Testis (tissue), 2 donors: ENCODE measurements at regions not wholly inside any gene's neighbourhood (a gene's known extent, or its start where the extent isn't known, plus 50 kb on each side); places are given as distances from the start of the nearest gene placed in this dataset.

ENCODE experiments used
- CTCF ChIP-seq, 3 experiments: fragments of 450-650 bp in 2 of 3; fragments of 200-600 bp in 1 of 3; sonication (generic) in 1 of 3; IDR thresholded peaks; one replicate each; pipeline ENCODE4 v1.5.1; 2016 to 2019; ENCODE audit warnings: antibody characterized with exemption in 3 of 3, mild to moderate bottlenecking in 2 of 3, moderate library complexity in 1 of 3
- POLR2A ChIP-seq: fragments of 450-650 bp; IDR thresholded peaks from one replicate; pipeline ENCODE4 v1.6.1; 2017; ENCODE audit warnings: antibody characterized with exemption, mild to moderate bottlenecking, moderate library complexity

DNA sequence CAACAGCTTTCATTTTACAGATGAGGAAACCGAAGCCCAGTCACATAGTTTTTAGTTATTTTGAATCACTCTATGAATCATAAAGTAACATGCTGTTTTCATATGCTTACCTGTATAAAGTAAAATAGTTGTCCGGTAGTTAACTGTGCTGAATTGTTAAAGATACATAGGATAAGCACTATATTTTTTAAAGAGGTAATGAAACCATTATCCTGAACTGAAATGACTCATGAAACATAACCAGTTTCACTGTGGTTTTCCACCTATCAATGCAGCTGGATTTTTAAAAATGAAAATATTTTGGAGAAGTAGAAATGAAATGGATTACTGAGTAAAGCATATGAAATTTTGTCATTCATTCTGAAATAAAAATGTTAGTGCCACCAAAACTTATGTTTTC lies 655.0 kb downstream of the OLFM4 start:
- TF ChIP-seq CTCF (IDR thresholded peaks at IDR 0.05) (no peak), POLR2A (no peak)
